ENCODE measurements at regions not wholly inside any gene's neighbourhood (a gene's known extent, or its start where the extent isn't known, plus 50 kb on each side); places are given as distances from the start of the nearest gene placed in this dataset.

DNA sequence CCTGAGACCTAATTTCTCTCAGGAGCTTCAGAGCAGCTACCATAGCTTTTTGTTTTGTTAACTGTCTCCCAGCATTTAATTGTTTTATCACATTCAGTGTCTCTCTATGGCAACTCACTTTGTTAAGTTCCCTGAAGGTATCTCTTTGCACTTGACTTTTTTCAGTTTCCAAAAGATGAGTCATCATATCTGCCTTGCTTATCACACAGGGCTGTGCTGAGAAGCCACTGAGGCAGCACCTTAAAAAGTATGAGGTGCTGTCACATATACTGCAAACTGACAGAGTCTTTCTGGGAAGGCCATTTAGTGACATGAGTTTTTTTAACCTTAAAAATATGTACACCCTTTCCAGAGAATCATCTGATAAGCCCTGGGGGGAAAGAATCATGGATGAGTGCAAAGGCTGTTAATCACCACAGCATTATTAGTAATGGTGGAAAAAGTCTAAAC is 56.8 kb downstream of the PPP1R3C start:
- no peak overlapping the region for H3K27ac ChIP-seq (ENCODE audit: insufficient read depth, low read length)
- H3K4me2 ChIP-seq (ENCODE audit: extremely low read depth, insufficient read depth, low read length): no peak overlapping the region
- H3K36me3 ChIP-seq (ENCODE audit: control insufficient read depth, insufficient read depth, low read length): no peaks in the 10 kb centered on the region
- DNase-seq (ENCODE audit: low read depth in 2 of 2): no peak
- no peaks in the 10 kb centered on the region for H3K4me1 ChIP-seq (ENCODE audit: control insufficient read depth, extremely low read depth, insufficient read depth, low read length)
- H4K20me1 ChIP-seq (ENCODE audit: control insufficient read depth, extremely low read depth, insufficient read depth, low read length): no peaks in the 10 kb centered on the region
- no peak overlapping the region for H2AFZ ChIP-seq (ENCODE audit: low read length)
- H3K9me3 ChIP-seq (ENCODE audit: control insufficient read depth, insufficient read depth, low read depth, low read length): no peaks in the 10 kb centered on the region
- no peaks in the 10 kb centered on the region for H3K79me2 ChIP-seq (ENCODE audit: control insufficient read depth, insufficient read depth, low read length)
- no peaks in the 10 kb centered on the region for H3K27me3 ChIP-seq (ENCODE audit: control insufficient read depth, insufficient read depth, low read length)
- no peak overlapping the region for H3K9ac ChIP-seq (ENCODE audit: insufficient read depth, low read length)
- TF ChIP-seq EZH2 (IDR thresholded peaks at IDR 0.05; ENCODE audit: low read length, missing control alignments): no peak
- TF ChIP-seq, protein P1, sequence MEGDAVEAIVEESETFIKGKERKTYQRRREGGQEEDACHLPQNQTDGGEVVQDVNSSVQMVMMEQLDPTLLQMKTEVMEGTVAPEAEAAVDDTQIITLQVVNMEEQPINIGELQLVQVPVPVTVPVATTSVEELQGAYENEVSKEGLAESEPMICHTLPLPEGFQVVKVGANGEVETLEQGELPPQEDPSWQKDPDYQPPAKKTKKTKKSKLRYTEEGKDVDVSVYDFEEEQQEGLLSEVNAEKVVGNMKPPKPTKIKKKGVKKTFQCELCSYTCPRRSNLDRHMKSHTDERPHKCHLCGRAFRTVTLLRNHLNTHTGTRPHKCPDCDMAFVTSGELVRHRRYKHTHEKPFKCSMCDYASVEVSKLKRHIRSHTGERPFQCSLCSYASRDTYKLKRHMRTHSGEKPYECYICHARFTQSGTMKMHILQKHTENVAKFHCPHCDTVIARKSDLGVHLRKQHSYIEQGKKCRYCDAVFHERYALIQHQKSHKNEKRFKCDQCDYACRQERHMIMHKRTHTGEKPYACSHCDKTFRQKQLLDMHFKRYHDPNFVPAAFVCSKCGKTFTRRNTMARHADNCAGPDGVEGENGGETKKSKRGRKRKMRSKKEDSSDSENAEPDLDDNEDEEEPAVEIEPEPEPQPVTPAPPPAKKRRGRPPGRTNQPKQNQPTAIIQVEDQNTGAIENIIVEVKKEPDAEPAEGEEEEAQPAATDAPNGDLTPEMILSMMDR (conservative IDR thresholded peaks at IDR 0.05 in 1 of 2, IDR thresholded peaks at IDR 0.05 in 1 of 2; ENCODE audit: low read depth in 1 of 2, low read length in 2 of 2): no peak
- H3K4me3 ChIP-seq (replicated peaks in 1 of 4; ENCODE audit: control extremely low read depth in 1 of 4, insufficient read depth in 1 of 4, low read depth in 3 of 4, low read length in 4 of 4): no peak overlapping the region

DNA sequence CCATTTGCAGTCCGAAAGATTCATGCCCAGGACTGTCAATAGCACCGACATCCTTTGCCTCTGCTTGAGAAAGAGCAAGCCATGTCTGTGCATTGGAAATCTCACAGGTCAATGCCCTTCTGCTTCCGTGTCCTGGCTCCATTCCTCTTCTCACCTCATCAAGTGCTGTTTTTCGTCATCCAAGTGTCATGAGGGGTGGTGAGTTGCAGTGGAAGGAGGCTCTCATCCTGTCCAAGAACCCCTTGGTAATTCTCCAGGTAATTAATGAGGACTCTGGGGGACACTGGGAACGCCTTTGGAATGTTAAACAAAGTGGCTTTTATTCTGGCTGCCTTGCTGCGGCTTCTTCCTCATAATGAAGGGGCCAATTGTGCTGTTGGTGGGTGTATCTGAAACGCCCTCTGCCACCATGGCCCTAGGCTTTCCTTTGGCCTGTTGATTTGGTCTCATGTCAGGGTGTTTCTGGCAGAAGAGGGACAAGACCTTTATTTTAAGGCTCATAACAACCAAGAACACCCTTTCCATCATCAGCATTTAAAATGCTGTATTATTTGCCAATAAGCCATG is 57.7 kb downstream of the PPP1R3C start:
- no peaks in the 10 kb centered on the region for H3K27me3 ChIP-seq (ENCODE audit: control insufficient read depth, insufficient read depth, low read length)
- no peak overlapping the region for H2AFZ ChIP-seq (ENCODE audit: low read length)
- H3K9ac ChIP-seq (ENCODE audit: insufficient read depth, low read length): no peak overlapping the region
- H3K4me1 ChIP-seq (ENCODE audit: control insufficient read depth, extremely low read depth, insufficient read depth, low read length): no peaks in the 10 kb centered on the region
- TF ChIP-seq, protein P1 (conservative IDR thresholded peaks at IDR 0.05 in 1 of 2, IDR thresholded peaks at IDR 0.05 in 1 of 2; ENCODE audit: low read depth in 1 of 2, low read length in 2 of 2): no peak
- TF ChIP-seq EZH2 (IDR thresholded peaks at IDR 0.05; ENCODE audit: low read length, missing control alignments): no peak
- peak in 1 of 2 donors; percentile 23 for DNase-seq (ENCODE audit: low read depth in 2 of 2)
- H3K27ac ChIP-seq (ENCODE audit: insufficient read depth, low read length): no peak overlapping the region
- no peaks in the 10 kb centered on the region for H3K9me3 ChIP-seq (ENCODE audit: control insufficient read depth, insufficient read depth, low read depth, low read length)
- H3K36me3 ChIP-seq (ENCODE audit: control insufficient read depth, insufficient read depth, low read length): no peaks in the 10 kb centered on the region
- H4K20me1 ChIP-seq (ENCODE audit: control insufficient read depth, extremely low read depth, insufficient read depth, low read length): no peaks in the 10 kb centered on the region
- H3K4me2 ChIP-seq (ENCODE audit: extremely low read depth, insufficient read depth, low read length): no peak overlapping the region
- no peaks in the 10 kb centered on the region for H3K79me2 ChIP-seq (ENCODE audit: control insufficient read depth, insufficient read depth, low read length)
- H3K4me3 ChIP-seq (replicated peaks in 1 of 4; ENCODE audit: control extremely low read depth in 1 of 4, insufficient read depth in 1 of 4, low read depth in 3 of 4, low read length in 4 of 4): no peak overlapping the region

DNA sequence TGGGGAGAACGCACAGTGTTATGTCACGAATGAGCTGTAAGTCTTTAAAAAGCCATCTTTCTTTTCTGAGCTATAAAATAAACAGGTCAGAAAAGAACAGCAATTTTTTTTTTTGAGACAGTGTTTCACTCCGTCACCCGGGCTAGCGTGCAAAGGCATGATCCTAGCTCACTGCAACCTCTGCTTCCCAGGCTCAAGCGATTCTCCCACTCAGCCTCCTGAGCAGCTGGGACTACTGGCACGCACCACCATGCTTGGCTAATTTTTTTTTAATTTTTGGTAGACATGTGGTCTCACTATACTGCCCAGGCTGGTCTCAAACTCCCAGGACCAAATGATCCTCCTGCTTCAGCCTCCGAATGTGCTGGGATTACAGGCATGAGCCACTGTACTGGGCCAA is 58.6 kb downstream of the PPP1R3C start:
- TF ChIP-seq, protein P1 (conservative IDR thresholded peaks at IDR 0.05 in 1 of 2, IDR thresholded peaks at IDR 0.05 in 1 of 2; ENCODE audit: low read depth in 1 of 2, low read length in 2 of 2): no peak
- no peak for TF ChIP-seq EZH2 (IDR thresholded peaks at IDR 0.05; ENCODE audit: low read length, missing control alignments)
- H3K9ac ChIP-seq (ENCODE audit: insufficient read depth, low read length): no peak overlapping the region
- no peaks in the 10 kb centered on the region for H3K36me3 ChIP-seq (ENCODE audit: control insufficient read depth, insufficient read depth, low read length)
- DNase-seq (ENCODE audit: low read depth in 2 of 2): no peak
- no peak overlapping the region for H3K4me2 ChIP-seq (ENCODE audit: extremely low read depth, insufficient read depth, low read length)
- H3K27ac ChIP-seq (ENCODE audit: insufficient read depth, low read length): no peak overlapping the region
- H3K79me2 ChIP-seq (ENCODE audit: control insufficient read depth, insufficient read depth, low read length): no peaks in the 10 kb centered on the region
- H3K27me3 ChIP-seq (ENCODE audit: control insufficient read depth, insufficient read depth, low read length): no peaks in the 10 kb centered on the region
- H3K9me3 ChIP-seq (ENCODE audit: control insufficient read depth, insufficient read depth, low read depth, low read length): no peaks in the 10 kb centered on the region
- H4K20me1 ChIP-seq (ENCODE audit: control insufficient read depth, extremely low read depth, insufficient read depth, low read length): no peaks in the 10 kb centered on the region
- no peaks in the 10 kb centered on the region for H3K4me1 ChIP-seq (ENCODE audit: control insufficient read depth, extremely low read depth, insufficient read depth, low read length)
- no peak overlapping the region for H3K4me3 ChIP-seq (replicated peaks in 1 of 4; ENCODE audit: control extremely low read depth in 1 of 4, insufficient read depth in 1 of 4, low read depth in 3 of 4, low read length in 4 of 4)
- no peak overlapping the region for H2AFZ ChIP-seq (ENCODE audit: low read length)
